ENCODE measurements at regions not wholly inside any gene's neighbourhood (a gene's known extent, or its start where the extent isn't known, plus 50 kb on each side); places are given as distances from the start of the nearest gene placed in this dataset.

DNA sequence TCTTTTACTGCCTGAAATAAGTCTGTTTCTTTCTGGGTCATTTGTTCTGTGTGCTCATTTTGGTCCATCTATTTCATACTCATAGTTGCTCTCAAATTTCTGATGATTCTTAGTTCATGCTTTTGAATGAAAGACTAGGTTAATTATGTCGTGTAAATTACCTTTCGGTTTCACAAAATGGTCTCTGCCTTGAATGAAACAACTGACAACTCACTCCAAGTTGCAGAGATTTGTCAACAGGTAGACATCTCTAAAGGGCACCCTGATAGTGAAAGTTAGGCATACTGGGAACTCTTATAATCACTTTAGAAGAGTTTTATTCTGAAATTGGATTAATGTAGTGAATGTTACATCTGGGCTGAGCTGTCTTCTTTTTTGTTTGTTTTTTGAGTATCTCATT lies 726.9 kb downstream of the PDHA2 start:
- TF ChIP-seq, protein P1, sequence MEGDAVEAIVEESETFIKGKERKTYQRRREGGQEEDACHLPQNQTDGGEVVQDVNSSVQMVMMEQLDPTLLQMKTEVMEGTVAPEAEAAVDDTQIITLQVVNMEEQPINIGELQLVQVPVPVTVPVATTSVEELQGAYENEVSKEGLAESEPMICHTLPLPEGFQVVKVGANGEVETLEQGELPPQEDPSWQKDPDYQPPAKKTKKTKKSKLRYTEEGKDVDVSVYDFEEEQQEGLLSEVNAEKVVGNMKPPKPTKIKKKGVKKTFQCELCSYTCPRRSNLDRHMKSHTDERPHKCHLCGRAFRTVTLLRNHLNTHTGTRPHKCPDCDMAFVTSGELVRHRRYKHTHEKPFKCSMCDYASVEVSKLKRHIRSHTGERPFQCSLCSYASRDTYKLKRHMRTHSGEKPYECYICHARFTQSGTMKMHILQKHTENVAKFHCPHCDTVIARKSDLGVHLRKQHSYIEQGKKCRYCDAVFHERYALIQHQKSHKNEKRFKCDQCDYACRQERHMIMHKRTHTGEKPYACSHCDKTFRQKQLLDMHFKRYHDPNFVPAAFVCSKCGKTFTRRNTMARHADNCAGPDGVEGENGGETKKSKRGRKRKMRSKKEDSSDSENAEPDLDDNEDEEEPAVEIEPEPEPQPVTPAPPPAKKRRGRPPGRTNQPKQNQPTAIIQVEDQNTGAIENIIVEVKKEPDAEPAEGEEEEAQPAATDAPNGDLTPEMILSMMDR (conservative IDR thresholded peaks at IDR 0.05; ENCODE audit: low read length): no peak
- TF ChIP-seq EZH2phosphoT487 (IDR thresholded peaks at IDR 0.05; ENCODE audit: borderline replicate concordance, low read depth, low read length): no peak

Measured in OCI-LY7 (cell line).